Fibroblast of the aortic adventitia (primary cell): ENCODE measurements at regions not wholly inside any gene's neighbourhood (a gene's known extent, or its start where the extent isn't known, plus 50 kb on each side); places are given as distances from the start of the nearest gene placed in this dataset.

Experiments used
- DNase-seq: peaks from one replicate; pipeline ENCODE4 v3.0.0-alpha.2; 2010; ENCODE audit warnings: low read depth
- H3K4me3 ChIP-seq: 2 replicates; pipeline ENCODE4 v1.5.1; 2011; ENCODE audit warnings: low read depth, mild to moderate bottlenecking, control low read depth, low read length, moderate library complexity
- TF ChIP-seq, protein P1 (sequence below): IDR thresholded peaks from 2 replicates; pipeline ENCODE4 v1.5.1; 2011; ENCODE audit warnings: mild to moderate bottlenecking, low read length, control low read depth, inconsistent platforms; ENCODE audit not compliant: insufficient read depth

DNA sequence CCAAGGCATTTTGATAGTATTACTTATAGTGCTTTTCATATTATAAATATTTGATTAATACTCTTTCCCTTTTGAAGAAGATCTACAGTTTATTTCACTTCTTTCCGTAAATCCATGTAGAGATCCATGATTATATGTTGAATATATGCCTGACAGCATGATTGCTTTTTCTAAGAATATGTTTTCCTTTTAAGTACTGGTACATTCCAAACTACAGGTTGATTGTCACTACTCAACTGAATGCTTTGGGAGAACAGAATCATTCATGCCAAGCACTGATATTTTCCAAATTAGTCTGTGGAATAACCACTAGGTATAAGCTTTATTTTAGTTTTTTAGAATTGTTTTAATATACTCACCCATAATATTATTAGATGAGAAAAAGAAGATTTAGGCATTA, 330.2 kb downstream of the BCKDHB start:
- TF ChIP-seq, protein P1, sequence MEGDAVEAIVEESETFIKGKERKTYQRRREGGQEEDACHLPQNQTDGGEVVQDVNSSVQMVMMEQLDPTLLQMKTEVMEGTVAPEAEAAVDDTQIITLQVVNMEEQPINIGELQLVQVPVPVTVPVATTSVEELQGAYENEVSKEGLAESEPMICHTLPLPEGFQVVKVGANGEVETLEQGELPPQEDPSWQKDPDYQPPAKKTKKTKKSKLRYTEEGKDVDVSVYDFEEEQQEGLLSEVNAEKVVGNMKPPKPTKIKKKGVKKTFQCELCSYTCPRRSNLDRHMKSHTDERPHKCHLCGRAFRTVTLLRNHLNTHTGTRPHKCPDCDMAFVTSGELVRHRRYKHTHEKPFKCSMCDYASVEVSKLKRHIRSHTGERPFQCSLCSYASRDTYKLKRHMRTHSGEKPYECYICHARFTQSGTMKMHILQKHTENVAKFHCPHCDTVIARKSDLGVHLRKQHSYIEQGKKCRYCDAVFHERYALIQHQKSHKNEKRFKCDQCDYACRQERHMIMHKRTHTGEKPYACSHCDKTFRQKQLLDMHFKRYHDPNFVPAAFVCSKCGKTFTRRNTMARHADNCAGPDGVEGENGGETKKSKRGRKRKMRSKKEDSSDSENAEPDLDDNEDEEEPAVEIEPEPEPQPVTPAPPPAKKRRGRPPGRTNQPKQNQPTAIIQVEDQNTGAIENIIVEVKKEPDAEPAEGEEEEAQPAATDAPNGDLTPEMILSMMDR, result no peak
- no peak for DNase-seq
- no peak overlapping the region for H3K4me3 ChIP-seq

DNA sequence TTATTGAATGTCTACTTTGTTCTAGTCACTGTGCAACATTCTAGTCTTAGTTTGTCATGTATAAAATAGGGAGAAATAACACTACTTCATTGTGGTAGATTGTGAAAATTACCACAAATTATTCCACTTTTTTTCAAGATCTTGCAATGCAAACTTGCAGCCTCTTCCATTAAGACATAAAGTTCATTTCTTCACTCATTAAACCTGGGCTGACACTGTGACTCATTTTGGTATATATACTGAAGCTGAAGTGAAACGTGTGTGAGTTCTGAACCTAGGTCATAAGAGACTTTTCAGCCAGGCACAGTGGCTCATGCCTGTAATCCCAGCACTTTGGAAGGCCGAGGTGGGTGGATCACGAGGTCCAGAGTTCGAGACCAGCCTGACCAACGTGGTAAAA, 329.0 kb downstream of the BCKDHB start:
- no peak overlapping the region for H3K4me3 ChIP-seq
- TF ChIP-seq, protein P1, result no peak
- DNase-seq, result peak; percentile 6

DNA sequence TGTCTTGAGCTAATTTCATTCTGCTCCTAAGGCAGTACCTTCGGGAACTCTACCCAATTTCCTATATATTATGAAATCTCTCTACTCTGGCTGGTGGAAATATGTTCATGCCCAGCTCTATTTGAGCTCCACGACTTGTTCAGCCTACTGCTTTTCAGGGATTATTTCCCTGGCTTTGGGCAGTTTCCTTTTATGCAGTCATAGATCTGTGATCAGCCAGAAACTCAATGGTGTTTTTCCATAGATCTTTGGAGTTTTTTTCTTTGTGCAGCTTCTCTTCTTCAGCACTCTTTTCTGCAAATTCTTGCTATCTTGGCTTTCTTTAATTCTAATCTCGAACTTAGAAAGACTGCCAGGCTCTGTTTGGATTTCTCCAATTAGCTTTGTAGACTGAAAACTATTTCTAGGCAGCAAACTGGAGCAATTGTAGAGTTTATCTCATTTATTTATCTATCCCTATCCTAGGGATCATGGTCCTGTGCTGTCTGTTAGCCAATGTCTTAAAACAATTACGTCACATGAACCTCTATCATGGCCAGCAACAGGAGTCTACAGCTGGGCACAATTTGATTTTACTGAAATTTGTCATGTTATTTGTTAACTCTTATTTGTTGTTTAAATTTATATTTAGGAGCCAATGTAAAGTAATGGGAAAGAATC, 328.4 kb downstream of the BCKDHB start:
- H3K4me3 ChIP-seq, result no peak overlapping the region
- peak; percentile 81 for DNase-seq
- TF ChIP-seq, protein P1, result no peak

DNA sequence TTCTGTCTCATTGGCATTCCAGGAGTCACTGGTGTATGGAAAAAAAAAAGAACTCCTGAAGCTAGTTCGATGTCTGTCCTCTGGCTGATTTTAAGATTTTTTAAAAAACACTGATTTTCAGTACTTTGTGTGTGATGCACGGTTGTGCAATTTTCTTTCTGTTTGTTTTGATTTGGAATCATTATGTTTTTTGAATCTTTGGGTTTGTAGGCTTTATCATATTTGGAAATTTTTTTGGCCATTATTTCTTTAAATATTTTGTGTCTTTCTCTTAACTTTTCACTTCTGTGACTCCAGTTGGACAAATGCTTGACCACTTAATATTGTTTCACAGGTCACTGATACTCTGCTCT, 327.2 kb downstream of the BCKDHB start:
- DNase-seq, result peak; percentile 21
- TF ChIP-seq, protein P1, result no peak
- H3K4me3 ChIP-seq, result no peak overlapping the region

DNA sequence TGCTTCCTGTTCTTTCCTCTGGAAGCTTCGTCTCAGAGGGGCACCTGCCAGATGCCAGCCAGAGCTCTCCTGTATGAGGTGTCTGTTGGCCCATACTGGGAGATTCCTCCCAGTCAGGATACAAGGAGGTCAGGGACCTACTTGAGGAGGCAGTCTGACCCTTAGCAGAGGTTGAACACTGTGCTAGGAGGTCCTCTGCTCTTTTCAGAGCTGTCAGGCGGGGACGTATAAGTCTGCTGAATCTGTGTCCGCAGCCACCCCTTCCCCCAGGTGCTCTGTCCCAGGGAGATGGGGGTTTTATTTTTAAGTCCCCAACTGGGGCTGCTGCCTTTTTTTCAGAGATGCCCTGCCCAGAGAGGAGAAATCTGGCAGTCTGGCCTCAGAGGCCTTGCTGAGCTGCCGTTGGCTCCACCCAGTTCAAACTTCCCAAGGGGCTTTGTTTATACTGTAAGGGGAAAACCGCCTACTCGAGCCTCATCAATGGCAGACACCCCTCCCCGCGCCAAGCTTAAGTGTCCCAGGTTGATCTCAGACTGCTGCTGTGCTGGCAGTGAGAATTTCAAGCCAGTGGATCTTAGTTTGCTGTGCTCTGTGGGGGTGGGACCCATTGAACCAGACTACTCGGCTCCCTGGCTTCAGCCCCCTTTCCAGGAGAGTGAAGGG, 326.7 kb downstream of the BCKDHB start:
- DNase-seq, result peak; percentile 20
- TF ChIP-seq, protein P1, result no peak
- no peak overlapping the region for H3K4me3 ChIP-seq

DNA sequence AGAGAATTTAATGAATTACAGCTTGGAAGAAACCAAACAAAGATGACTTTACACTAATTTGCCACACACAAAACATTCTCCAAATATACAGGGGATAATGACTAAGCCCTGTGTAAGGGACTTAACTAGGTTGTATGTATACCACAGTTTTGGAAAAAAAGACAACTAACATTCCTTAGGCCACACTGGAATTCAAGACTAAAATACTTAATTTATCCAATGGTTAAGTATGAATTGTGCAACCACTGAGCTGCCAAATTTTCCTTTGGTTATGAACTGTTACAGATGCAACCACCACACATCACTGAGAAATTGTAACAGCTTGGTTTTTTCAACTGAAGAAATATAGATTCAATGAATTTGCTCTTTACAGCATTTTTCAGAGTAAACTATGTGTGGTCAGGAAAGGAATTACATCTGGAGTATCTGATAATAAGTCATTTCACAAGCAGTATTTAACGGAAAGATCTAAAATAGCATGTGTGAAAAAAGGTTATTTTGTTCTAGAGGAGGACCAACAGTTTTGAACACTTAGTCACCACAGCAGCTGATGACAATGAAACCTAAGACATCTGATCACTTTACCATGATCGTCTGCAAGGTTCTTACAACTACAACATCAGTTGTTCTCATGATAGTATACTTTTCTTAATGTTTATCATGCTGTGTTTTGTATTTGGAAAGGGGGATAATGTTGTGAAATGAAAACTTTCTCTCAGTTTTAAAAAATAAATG, 318.8 kb downstream of the BCKDHB start:
- TF ChIP-seq, protein P1, result peak; percentile 44

More for the DNA sequence above, 318.8 kb downstream of the BCKDHB start:
- no peak overlapping the region for H3K4me3 ChIP-seq
- peak; percentile 98 for DNase-seq
